OCI-LY7 (cell line): ENCODE measurements at regions not wholly inside any gene's neighbourhood (a gene's known extent, or its start where the extent isn't known, plus 50 kb on each side); places are given as distances from the start of the nearest gene placed in this dataset.

Source experiments
- BruUV-seq: library from RNA; stranded (reverse); fragments of 400-500 nt; replicated peaks from 2 replicates; lab custom pipeline; 2021; lab: Mats Ljungman, UMichigan
- CTCF ChIA-PET: fragments of 300-600 bp; sonication (Branson Sonifier 250); formaldehyde crosslinking; loops from one replicate; lab custom pipeline; 2022; ENCODE audit warnings: antibody characterized with exemption; ENCODE audit not compliant: unreplicated experiment; lab: Charles Lee
- POLR2A ChIA-PET: fragments of 300-600 bp; sonication (Branson Sonifier 250); formaldehyde crosslinking; loops from one replicate; lab custom pipeline; 2022; ENCODE audit warnings: antibody characterized with exemption; lab: Charles Lee
- DNase-seq: peaks from one replicate; pipeline ENCODE4 v3.0.0-alpha.2; 2015; ENCODE audit warnings: low spot score
- H2AFZ ChIP-seq: fragments of 200-600 bp; sonication (generic), shearing (Covaris generic); 2 replicates; pipeline ENCODE4 v1.6.1; 2014; ENCODE audit warnings: mild to moderate bottlenecking, antibody characterized with exemption, low read length, moderate library complexity
- H3K27ac ChIP-seq: fragments of 200-600 bp; sonication (generic); 2 replicates; pipeline ENCODE4 v1.5.1; 2014; ENCODE audit warnings: mixed run types, low read depth, mild to moderate bottlenecking, moderate library complexity, low read length, inconsistent platforms; ENCODE audit not compliant: poor library complexity, severe bottlenecking
- H3K36me3 ChIP-seq: fragments of 200-600 bp; sonication (generic); 2 replicates; pipeline ENCODE4 v1.6.1; 2014; ENCODE audit warnings: mild to moderate bottlenecking, antibody characterized with exemption, low read length, moderate library complexity, mixed read lengths; ENCODE audit not compliant: insufficient read depth
- H3K4me1 ChIP-seq: fragments of 200-600 bp; sonication (generic); 2 replicates; pipeline ENCODE4 v1.5.1; 2014; ENCODE audit warnings: mild to moderate bottlenecking, low read length; ENCODE audit not compliant: insufficient read depth, poor library complexity, severe bottlenecking
- H3K4me2 ChIP-seq: fragments of 200-600 bp; sonication (generic); 2 replicates; pipeline ENCODE4 v1.6.1; 2014; ENCODE audit warnings: mild to moderate bottlenecking, low read length
- H3K4me3 ChIP-seq: fragments of 200-600 bp; sonication (generic); 2 replicates; pipeline ENCODE4 v1.5.1; 2014; ENCODE audit warnings: mild to moderate bottlenecking, low read depth, low read length; ENCODE audit not compliant: poor library complexity, severe bottlenecking
- H3K79me2 ChIP-seq: fragments of 200-600 bp; sonication (generic); 2 replicates; pipeline ENCODE4 v1.6.1; 2016; ENCODE audit warnings: low read depth, mild to moderate bottlenecking, low read length, moderate library complexity, mixed read lengths; ENCODE audit not compliant: insufficient read depth
- H3K9me2 ChIP-seq: fragments of 200-600 bp; sonication (generic); 2 replicates; pipeline ENCODE4 v1.6.1; 2016; ENCODE audit warnings: mild to moderate bottlenecking, low read length, mixed read lengths; ENCODE audit not compliant: insufficient read depth
- H3K9me3 ChIP-seq: fragments of 200-600 bp; sonication (generic); 2 replicates; pipeline ENCODE4 v1.6.1; 2014; ENCODE audit warnings: mild to moderate bottlenecking, mixed run types, low read length, mixed read lengths
- H4K20me1 ChIP-seq: fragments of 200-600 bp; sonication (generic); 2 replicates; pipeline ENCODE4 v1.6.1; 2014; ENCODE audit warnings: mild to moderate bottlenecking, antibody characterized with exemption, low read length, moderate library complexity, mixed read lengths; ENCODE audit not compliant: insufficient read depth
- EZH2phosphoT487 ChIP-seq: fragments of 200-600 bp; sonication (generic); IDR thresholded peaks from 2 replicates; pipeline ENCODE4 v1.6.1; 2018; ENCODE audit warnings: low read depth, borderline replicate concordance, mild to moderate bottlenecking, mixed run types, antibody characterized with exemption, low read length, moderate library complexity, mixed read lengths
- intact Hi-C: fragments of 100-400 bp; cut with micrococcal nuclease; formaldehyde crosslinking; loops from one replicate; pipeline ENCODE4 v1.10.0; 2022; ENCODE audit not compliant: unreplicated experiment
- TF ChIP-seq, protein P1 (sequence below): fragments of 200-600 bp; sonication (generic); conservative IDR thresholded peaks from 2 replicates; pipeline ENCODE4 v1.5.1; 2014; ENCODE audit warnings: mild to moderate bottlenecking, antibody characterized with exemption, low read length, moderate library complexity, mixed read lengths

- DNase-seq: no peak
Observed at GRCh38 chrX:14412686-14413085, 116.7 kb upstream of the GLRA2 start.

DNA sequence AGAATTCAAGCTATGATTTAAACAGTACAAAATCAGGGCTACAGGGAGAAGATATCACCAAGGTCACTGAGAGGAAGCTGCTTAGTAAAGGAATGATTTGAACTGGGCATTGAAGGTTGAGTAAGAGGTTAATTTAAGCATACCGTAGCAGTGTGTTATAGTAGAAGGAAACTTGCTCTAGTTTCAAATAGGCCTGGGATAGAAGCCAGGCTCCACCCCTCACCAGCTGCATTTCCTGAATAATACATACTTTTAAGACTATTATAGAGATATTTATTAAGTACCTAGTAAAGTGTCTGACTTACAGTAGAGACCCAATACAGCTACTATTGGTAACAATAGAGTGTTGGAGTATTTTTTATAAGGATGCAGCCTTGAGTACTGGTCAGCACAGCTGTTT, 118.0 kb upstream of the GLRA2 start:
- POLR2A ChIA-PET: interaction anchor here (0.6 kb wide), 1 partner anchor 11 kb away, joined by 3 read pairs; no protein-coding TSS in a partner anchor
- TF ChIP-seq, protein P1, sequence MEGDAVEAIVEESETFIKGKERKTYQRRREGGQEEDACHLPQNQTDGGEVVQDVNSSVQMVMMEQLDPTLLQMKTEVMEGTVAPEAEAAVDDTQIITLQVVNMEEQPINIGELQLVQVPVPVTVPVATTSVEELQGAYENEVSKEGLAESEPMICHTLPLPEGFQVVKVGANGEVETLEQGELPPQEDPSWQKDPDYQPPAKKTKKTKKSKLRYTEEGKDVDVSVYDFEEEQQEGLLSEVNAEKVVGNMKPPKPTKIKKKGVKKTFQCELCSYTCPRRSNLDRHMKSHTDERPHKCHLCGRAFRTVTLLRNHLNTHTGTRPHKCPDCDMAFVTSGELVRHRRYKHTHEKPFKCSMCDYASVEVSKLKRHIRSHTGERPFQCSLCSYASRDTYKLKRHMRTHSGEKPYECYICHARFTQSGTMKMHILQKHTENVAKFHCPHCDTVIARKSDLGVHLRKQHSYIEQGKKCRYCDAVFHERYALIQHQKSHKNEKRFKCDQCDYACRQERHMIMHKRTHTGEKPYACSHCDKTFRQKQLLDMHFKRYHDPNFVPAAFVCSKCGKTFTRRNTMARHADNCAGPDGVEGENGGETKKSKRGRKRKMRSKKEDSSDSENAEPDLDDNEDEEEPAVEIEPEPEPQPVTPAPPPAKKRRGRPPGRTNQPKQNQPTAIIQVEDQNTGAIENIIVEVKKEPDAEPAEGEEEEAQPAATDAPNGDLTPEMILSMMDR: no peak
- no peak for TF ChIP-seq EZH2phosphoT487
- Histone ChIP-seq H4K20me1 (no peaks in the 10 kb centered on the region), H2AFZ (no peak overlapping the region), H3K4me1 (no peaks in the 10 kb centered on the region), H3K36me3 (no peaks in the 10 kb centered on the region), H3K27ac (no peak overlapping the region), H3K4me2 (no peak overlapping the region), H3K79me2 (no peaks in the 10 kb centered on the region), H3K9me3 (no peaks in the 10 kb centered on the region), H3K4me3 (no peak overlapping the region), H3K9me2 (no peaks in the 10 kb centered on the region)
- no TSS peak for BruUV-seq
- DNase-seq: no peak
- intact Hi-C loops: no loop called here
- CTCF ChIA-PET: no interaction called here

More at GRCh38 chrX:14412686-14413085, 116.7 kb upstream of the GLRA2 start:
- no peak overlapping the region for H3K4me2 ChIP-seq
- no peaks in the 10 kb centered on the region for H3K4me1 ChIP-seq
- no TSS peak for BruUV-seq
- ChIA-PET POLR2A (no interaction called here), CTCF (no interaction called here)
- no peaks in the 10 kb centered on the region for H4K20me1 ChIP-seq
- no peaks in the 10 kb centered on the region for H3K9me2 ChIP-seq
- no peaks in the 10 kb centered on the region for H3K36me3 ChIP-seq
- no peak overlapping the region for H3K27ac ChIP-seq
- H3K9me3 ChIP-seq: no peaks in the 10 kb centered on the region
- H3K4me3 ChIP-seq: no peak overlapping the region
- intact Hi-C loops: no loop called here
- H2AFZ ChIP-seq: no peak overlapping the region
- TF ChIP-seq EZH2phosphoT487: no peak
- TF ChIP-seq, protein P1: no peak
- H3K79me2 ChIP-seq: no peaks in the 10 kb centered on the region

- DNase-seq: no peak
- H3K36me3 ChIP-seq: no peaks in the 10 kb centered on the region
- H3K4me2 ChIP-seq: no peak overlapping the region
- no peak overlapping the region for H3K4me3 ChIP-seq
- H4K20me1 ChIP-seq: no peaks in the 10 kb centered on the region
- POLR2A ChIA-PET: interaction anchor here (0.6 kb wide), 1 partner anchor 246 kb away, joined by 4 read pairs; no protein-coding TSS in a partner anchor
- H3K9me2 ChIP-seq: no peaks in the 10 kb centered on the region
- H3K9me3 ChIP-seq: no peaks in the 10 kb centered on the region
- TF ChIP-seq, protein P1: no peak
- TF ChIP-seq EZH2phosphoT487: no peak
- no TSS peak for BruUV-seq
- no peaks in the 10 kb centered on the region for H3K4me1 ChIP-seq
- H2AFZ ChIP-seq: no peak overlapping the region
- intact Hi-C loops: no loop called here
- CTCF ChIA-PET: no interaction called here
- no peak overlapping the region for H3K27ac ChIP-seq
- H3K79me2 ChIP-seq: no peaks in the 10 kb centered on the region
Observed at GRCh38 chrX:14409341-14409740, 120.0 kb upstream of the GLRA2 start.
